DOHH2 (cell line): ENCODE measurements at regions not wholly inside any gene's neighbourhood (a gene's known extent, or its start where the extent isn't known, plus 50 kb on each side); places are given as distances from the start of the nearest gene placed in this dataset.
"Not testable (repeated sequence)": the region's sequence is repeated elsewhere in the genome, so short reads cannot be mapped to it uniquely, and the experiment has no call there.

Source experiments
- H3F3A ChIP-seq: fragments of 200-600 bp; sonication (generic), shearing (Covaris generic); 2 replicates; pipeline ENCODE4 v1.6.0; 2016; ENCODE audit warnings: antibody characterized with exemption, mild to moderate bottlenecking; ENCODE audit not compliant: control insufficient read depth, insufficient read depth
- H3K27ac ChIP-seq: fragments of 200-600 bp; sonication (generic); 2 replicates; pipeline ENCODE4 v1.5.1; 2014; ENCODE audit warnings: low read depth, mild to moderate bottlenecking, low read length, moderate library complexity
- H3K27me3 ChIP-seq: fragments of 200-600 bp; sonication (generic); 2 replicates; pipeline ENCODE4 v1.6.1; 2014; ENCODE audit warnings: mild to moderate bottlenecking, low read length, mixed read lengths; ENCODE audit not compliant: control insufficient read depth
- H3K36me3 ChIP-seq: fragments of 200-600 bp; sonication (generic); 2 replicates; pipeline ENCODE4 v1.6.1; 2014; ENCODE audit warnings: mild to moderate bottlenecking, low read length, moderate library complexity, mixed read lengths; ENCODE audit not compliant: control insufficient read depth
- H3K4me1 ChIP-seq: fragments of 200-600 bp; sonication (generic); 2 replicates; pipeline ENCODE4 v1.6.1; 2014; ENCODE audit warnings: mild to moderate bottlenecking, low read length, mixed read lengths; ENCODE audit not compliant: control insufficient read depth
- H3K4me2 ChIP-seq: fragments of 200-600 bp; sonication (generic); 2 replicates; pipeline ENCODE4 v1.6.0; 2014; ENCODE audit warnings: mild to moderate bottlenecking, low read length, moderate library complexity
- H3K4me3 ChIP-seq: fragments of 200-600 bp; sonication (generic); 2 replicates; pipeline ENCODE4 v1.5.1; 2014; ENCODE audit warnings: mild to moderate bottlenecking, low read length, mixed read lengths
- H3K79me2 ChIP-seq: fragments of 200-600 bp; sonication (generic); 2 replicates; pipeline ENCODE4 v1.6.1; 2014; ENCODE audit warnings: mild to moderate bottlenecking, low read length, mixed read lengths; ENCODE audit not compliant: control insufficient read depth
- H3K9me2 ChIP-seq: fragments of 200-600 bp; sonication (generic); replicated peaks from 2 replicates; pipeline ENCODE4 v1.6.1; 2014; ENCODE audit warnings: mild to moderate bottlenecking, low read length, mixed read lengths; ENCODE audit not compliant: control insufficient read depth
- H3K9me3 ChIP-seq: fragments of 200-600 bp; sonication (generic); 2 replicates; pipeline ENCODE4 v1.6.1; 2014; ENCODE audit warnings: antibody characterized with exemption, low read length, mixed read lengths; ENCODE audit not compliant: control insufficient read depth, insufficient read depth
- H4K20me1 ChIP-seq: fragments of 200-600 bp; sonication (generic); 2 replicates; pipeline ENCODE4 v1.6.0; 2014; ENCODE audit warnings: low read depth, mild to moderate bottlenecking, antibody characterized with exemption, low read length, moderate library complexity; ENCODE audit not compliant: control insufficient read depth, insufficient read depth
- CTCF ChIP-seq: fragments of 200-600 bp; sonication (generic); IDR thresholded peaks from one replicate; pipeline ENCODE4 v1.5.1; 2014; ENCODE audit warnings: antibody characterized with exemption, mild to moderate bottlenecking, low read depth, low read length; ENCODE audit not compliant: poor library complexity, severe bottlenecking
- EZH2phosphoT487 ChIP-seq: fragments of 200-600 bp; sonication (generic); IDR thresholded peaks from 2 replicates; pipeline ENCODE4 v1.6.1; 2017; ENCODE audit warnings: borderline replicate concordance, mild to moderate bottlenecking, antibody characterized with exemption, low read length, moderate library complexity, mixed read lengths

- H3F3A ChIP-seq, H3K27me3 ChIP-seq, H3K9me3 ChIP-seq, H3K4me2 ChIP-seq, H3K9me2 ChIP-seq, H3K27ac ChIP-seq, H4K20me1 ChIP-seq, H3K79me2 ChIP-seq, H3K4me3 ChIP-seq, H3K36me3 ChIP-seq: not testable (repeated sequence)
- H3K4me1 ChIP-seq: peaks cover 13% of the 10 kb centered on the region
Observed at GRCh38 chr12:131633610-131634009, 77.3 kb upstream of the SFSWAP start.

DNA sequence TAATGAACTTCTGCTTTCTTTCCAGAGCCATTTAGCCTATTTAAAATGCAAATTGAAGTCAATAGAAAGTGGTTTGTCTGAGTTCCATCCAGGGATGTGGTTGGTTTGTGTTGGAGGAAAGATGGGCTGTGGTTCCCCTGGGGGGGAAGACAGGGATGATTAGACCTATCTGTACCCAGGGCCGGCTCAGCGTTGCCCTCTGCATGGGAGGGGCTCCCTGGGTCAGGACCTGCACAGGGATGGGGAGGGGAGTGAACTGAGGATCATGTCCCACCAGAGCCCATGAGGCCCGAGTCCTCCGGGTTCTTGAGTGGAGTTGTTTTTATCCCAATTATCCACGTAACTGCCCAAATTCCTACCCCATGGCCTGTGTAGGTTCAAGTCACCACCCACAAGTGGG lies 76.9 kb upstream of the SFSWAP start:
- Histone ChIP-seq H3K4me3 (no peak overlapping the region), H3K4me2 (no peak overlapping the region), H3K27me3 (peaks cover 6% of the 10 kb centered on the region; the same call in 1 of the 2 replicates), H3K36me3 (no peaks in the 10 kb centered on the region), H3K79me2 (no peaks in the 10 kb centered on the region), H4K20me1 (no peaks in the 10 kb centered on the region), H3K9me3 (no peaks in the 10 kb centered on the region), H3K4me1 (peaks cover 12% of the 10 kb centered on the region), H3F3A (no peaks in the 10 kb centered on the region), H3K9me2 (no peaks in the 10 kb centered on the region), H3K27ac (no peak overlapping the region)
- TF ChIP-seq CTCF (no peak), EZH2phosphoT487 (no peak)

DNA sequence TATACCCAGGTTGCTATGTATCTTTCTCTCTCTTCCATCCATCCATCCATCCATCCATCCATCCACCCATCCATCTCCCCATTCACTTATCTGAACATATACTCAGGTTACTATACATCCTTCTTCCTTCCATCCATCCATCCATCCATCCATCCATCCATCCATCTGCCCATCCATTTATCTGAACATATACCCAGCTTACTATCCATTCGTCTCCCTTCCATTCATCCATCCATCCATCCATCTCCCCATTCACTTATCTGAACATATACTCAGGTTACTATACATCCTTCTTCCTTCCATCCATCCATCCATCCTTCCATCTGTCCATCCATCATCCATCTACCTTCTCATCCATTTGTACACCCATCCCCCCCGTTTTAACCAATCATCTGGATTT lies 75.9 kb upstream of the SFSWAP start:
- not testable (repeated sequence) for H3K27me3 ChIP-seq, H3K36me3 ChIP-seq, H3K79me2 ChIP-seq, H3K9me2 ChIP-seq, H3F3A ChIP-seq, H3K4me3 ChIP-seq, H4K20me1 ChIP-seq, H3K9me3 ChIP-seq, H3K4me2 ChIP-seq, H3K27ac ChIP-seq
- H3K4me1 ChIP-seq: peaks cover 12% of the 10 kb centered on the region

DNA sequence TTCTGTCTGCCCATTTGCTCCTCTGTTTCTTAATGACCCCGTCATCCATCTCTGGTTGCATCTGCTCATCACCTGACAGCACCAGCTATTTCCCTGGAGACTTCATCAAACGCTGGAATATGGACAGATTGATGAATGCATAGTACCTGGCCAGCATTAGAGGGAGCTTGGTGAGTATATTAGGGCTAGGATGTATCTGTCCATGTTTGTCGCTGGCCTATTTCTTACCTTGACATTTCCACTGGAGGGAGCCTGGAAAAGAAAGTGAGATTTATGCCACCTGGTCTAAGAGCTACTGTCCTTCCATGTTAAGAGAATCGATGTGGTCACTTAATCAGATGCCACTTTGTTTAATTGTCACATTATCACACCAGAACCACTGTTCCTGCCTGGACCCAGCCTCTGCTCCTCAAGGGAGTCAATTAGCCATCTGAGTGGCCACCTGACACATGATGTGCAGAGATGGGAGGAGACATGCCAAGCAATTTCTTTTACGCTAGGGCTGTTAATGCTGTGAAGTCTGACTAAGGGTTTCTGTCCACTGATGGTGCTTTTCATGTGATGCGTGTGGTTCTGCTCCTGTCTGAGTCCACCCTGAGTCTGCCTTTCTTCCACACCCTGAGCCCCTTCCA lies 75.3 kb upstream of the SFSWAP start:
- no peaks in the 10 kb centered on the region for H3K36me3 ChIP-seq
- H3K4me2 ChIP-seq: no peak overlapping the region
- no peaks in the 10 kb centered on the region for H3F3A ChIP-seq
- H4K20me1 ChIP-seq: no peaks in the 10 kb centered on the region
- TF ChIP-seq CTCF: no peak
- no peak for TF ChIP-seq EZH2phosphoT487
- H3K27ac ChIP-seq: no peak overlapping the region
- no peak overlapping the region for H3K4me3 ChIP-seq
- H3K9me3 ChIP-seq: no peaks in the 10 kb centered on the region
- no peaks in the 10 kb centered on the region for H3K9me2 ChIP-seq
- H3K4me1 ChIP-seq: peaks cover 12% of the 10 kb centered on the region
- peaks cover 6% of the 10 kb centered on the region; the same call in 1 of the 2 replicates for H3K27me3 ChIP-seq
- no peaks in the 10 kb centered on the region for H3K79me2 ChIP-seq
